ENCODE measurements at regions not wholly inside any gene's neighbourhood (a gene's known extent, or its start where the extent isn't known, plus 50 kb on each side); places are given as distances from the start of the nearest gene placed in this dataset.

- TF ChIP-seq ZNF214 (tag by site-specific recombination; IDR thresholded peaks at IDR 0.05; ENCODE audit: borderline replicate concordance) (no peak), CTCF (tag by site-specific recombination; IDR thresholded peaks at IDR 0.05) (no peak), ZBTB10 (tag by site-specific recombination; IDR thresholded peaks at IDR 0.05) (no peak), ZNF830 (tag by site-specific recombination; IDR thresholded peaks at IDR 0.05; ENCODE audit: low read depth) (no peak), MZF1 (tag by site-specific recombination; IDR thresholded peaks at IDR 0.05; ENCODE audit: borderline replicate concordance) (no peak), EGR2 (tag by site-specific recombination; IDR thresholded peaks at IDR 0.05; ENCODE audit: low read depth) (no peak), KLF10 (tag by site-specific recombination; IDR thresholded peaks at IDR 0.05) (no peak), ZBTB21 (tag by site-specific recombination; IDR thresholded peaks at IDR 0.05) (no peak), HOXA7 (CRISPR knock-in tag; IDR thresholded peaks at IDR 0.05; ENCODE audit: borderline replicate concordance) (no peak), ZNF24 (tag by site-specific recombination; IDR thresholded peaks at IDR 0.05) (no peak), ZNF792 (tag by site-specific recombination; IDR thresholded peaks at IDR 0.05) (no peak)
- TF ChIP-seq, protein P1, sequence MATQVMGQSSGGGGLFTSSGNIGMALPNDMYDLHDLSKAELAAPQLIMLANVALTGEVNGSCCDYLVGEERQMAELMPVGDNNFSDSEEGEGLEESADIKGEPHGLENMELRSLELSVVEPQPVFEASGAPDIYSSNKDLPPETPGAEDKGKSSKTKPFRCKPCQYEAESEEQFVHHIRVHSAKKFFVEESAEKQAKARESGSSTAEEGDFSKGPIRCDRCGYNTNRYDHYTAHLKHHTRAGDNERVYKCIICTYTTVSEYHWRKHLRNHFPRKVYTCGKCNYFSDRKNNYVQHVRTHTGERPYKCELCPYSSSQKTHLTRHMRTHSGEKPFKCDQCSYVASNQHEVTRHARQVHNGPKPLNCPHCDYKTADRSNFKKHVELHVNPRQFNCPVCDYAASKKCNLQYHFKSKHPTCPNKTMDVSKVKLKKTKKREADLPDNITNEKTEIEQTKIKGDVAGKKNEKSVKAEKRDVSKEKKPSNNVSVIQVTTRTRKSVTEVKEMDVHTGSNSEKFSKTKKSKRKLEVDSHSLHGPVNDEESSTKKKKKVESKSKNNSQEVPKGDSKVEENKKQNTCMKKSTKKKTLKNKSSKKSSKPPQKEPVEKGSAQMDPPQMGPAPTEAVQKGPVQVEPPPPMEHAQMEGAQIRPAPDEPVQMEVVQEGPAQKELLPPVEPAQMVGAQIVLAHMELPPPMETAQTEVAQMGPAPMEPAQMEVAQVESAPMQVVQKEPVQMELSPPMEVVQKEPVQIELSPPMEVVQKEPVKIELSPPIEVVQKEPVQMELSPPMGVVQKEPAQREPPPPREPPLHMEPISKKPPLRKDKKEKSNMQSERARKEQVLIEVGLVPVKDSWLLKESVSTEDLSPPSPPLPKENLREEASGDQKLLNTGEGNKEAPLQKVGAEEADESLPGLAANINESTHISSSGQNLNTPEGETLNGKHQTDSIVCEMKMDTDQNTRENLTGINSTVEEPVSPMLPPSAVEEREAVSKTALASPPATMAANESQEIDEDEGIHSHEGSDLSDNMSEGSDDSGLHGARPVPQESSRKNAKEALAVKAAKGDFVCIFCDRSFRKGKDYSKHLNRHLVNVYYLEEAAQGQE (tag by site-specific recombination; IDR thresholded peaks at IDR 0.05) = no peak
These were observed 240.6 kb downstream of the NUF2 start for GRCh38 chr1:163562355-163562754.

All from HEK293 (cell line).